ENCODE measurements at regions not wholly inside any gene's neighbourhood (a gene's known extent, or its start where the extent isn't known, plus 50 kb on each side); places are given as distances from the start of the nearest gene placed in this dataset.

- Mint-ChIP-seq H3K4me3 (no peak overlapping the region), H3K27me3 (peaks cover 23% of the 10 kb centered on the region), H3K4me1 (peaks cover 6% of the 10 kb centered on the region)
Observed at GRCh38 chr1:212556822-212557549, 51.6 kb upstream of the ATF3 start.

DNA sequence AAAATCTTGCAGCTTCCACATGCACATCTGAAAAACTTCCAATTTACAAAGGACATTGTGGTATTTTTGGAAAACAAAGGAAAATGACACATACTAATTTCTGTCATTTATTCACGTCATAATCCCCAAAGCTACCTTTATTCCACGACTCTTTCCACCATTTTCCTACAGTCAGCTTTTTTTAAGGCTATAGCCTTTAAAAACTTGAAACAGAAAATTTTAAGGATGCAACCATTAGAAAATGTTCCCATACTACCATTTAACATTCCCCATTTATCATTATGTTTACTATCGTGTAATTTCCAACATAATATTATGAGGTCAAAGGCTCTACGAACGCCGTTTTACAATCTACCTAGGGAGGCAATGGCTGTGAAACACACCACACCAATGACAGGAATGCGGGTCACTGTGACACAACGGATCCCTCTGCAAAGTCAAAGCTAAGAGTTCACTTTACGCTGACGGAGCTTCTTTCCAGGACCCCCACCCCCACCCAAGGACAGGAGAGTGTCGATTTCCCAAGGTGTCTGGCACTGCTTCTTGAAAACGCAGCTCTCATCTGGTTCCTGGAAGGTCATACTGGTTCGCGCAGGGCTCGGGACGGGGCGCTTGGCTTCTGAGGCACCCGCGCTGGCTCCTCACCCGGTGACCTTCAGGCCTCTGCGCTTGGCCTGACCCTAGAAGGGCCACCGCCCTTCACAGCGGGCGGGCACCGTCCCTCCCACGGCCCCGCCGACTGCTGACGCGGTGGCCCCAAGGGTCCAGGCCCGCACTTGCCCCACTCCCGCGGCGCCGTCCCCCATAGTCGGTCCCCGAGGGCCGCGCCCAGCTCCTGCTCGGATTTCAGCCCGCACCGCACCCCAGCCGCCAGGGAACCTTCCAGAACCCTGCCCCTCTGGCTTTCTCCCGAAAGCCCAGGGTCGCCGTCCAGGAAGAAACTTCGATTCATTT, 50.5 kb upstream of the ATF3 start:
- no peaks in the 10 kb centered on the region for H3K9me3 ChIP-seq (ENCODE audit: control insufficient read depth, low read length, poor library complexity, severe bottlenecking)
- DNase-seq (no peak), ATAC-seq (peak; percentile 37)
- Mint-ChIP-seq H3K4me1 (peaks cover 6% of the 10 kb centered on the region), H3K27ac (peak overlapping the region; percentile 54), H3K36me3 (ENCODE audit: low read depth) (no peaks in the 10 kb centered on the region), H3K4me3 (peak overlapping the region; percentile 39), H3K27me3 (peaks cover 13% of the 10 kb centered on the region)

More at GRCh38 chr1:212556822-212557549, 51.6 kb upstream of the ATF3 start:
- ATAC-seq (no peak), DNase-seq (no peak)
- no peaks in the 10 kb centered on the region for H3K9me3 ChIP-seq (ENCODE audit: control insufficient read depth, low read length, poor library complexity, severe bottlenecking)
- no peak overlapping the region for H3K27ac Mint-ChIP-seq
- no peaks in the 10 kb centered on the region for H3K36me3 Mint-ChIP-seq (ENCODE audit: low read depth)

DNA sequence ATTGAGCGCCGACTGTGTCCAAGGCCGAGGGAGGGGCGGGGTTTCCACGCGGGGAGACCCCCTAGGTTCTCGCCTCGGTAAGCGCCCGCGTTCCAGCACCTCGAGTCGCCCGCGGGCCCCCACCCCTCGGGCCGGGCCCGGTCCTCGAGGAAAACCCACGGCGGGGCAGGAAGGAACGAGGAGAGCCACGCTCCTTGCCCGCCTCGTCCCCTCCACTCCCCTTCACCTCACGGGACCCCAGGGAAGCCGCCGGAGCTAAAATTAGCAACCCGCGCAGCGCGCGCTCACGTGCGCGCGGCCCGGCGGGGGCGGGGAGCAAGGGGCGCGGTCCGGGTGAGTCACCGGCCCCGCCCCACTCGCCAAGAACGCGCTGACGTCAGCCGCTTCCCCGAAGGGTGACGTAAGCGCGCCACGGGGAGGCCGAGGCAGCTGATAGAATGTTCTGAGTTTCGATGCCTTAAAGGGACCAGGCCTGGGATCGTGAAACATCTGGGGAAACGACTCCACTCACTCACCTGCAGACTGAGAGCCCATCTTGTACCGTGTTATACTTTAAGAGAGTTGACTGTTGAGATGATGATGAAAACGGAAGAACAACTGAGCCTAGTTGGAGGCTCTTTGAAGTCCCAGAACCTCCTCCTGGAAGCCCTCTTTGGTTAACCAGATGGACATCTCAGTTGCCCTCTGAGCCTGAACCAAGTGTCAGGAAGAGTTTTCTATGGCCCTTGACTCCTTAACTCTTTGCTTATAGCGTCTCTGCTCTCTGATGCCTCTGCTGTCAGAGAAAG, 49.7 kb upstream of the ATF3 start:
- peaks cover 6% of the 10 kb centered on the region for H3K4me1 Mint-ChIP-seq
- peak; percentile 96 for ATAC-seq
- H3K36me3 Mint-ChIP-seq (ENCODE audit: low read depth) = no peaks in the 10 kb centered on the region
- H3K27ac Mint-ChIP-seq = peak overlapping the region; percentile 57
- DNase-seq = peak; percentile 89
- H3K9me3 ChIP-seq (ENCODE audit: control insufficient read depth, low read length, poor library complexity, severe bottlenecking) = no peaks in the 10 kb centered on the region
- peak overlapping the region; percentile 39 for H3K4me3 Mint-ChIP-seq
- H3K27me3 Mint-ChIP-seq = peaks cover 8% of the 10 kb centered on the region

All from T-helper 17 cell (primary cell).